Gastrocnemius medialis (tissue), 4 donors: ENCODE measurements at regions not wholly inside any gene's neighbourhood (a gene's known extent, or its start where the extent isn't known, plus 50 kb on each side); places are given as distances from the start of the nearest gene placed in this dataset.

Source experiments
- POLR2A ChIP-seq, 2 donors: fragments of 450-650 bp; IDR thresholded peaks; one replicate each; pipeline ENCODE4 v1.6.1; 2017; ENCODE audit warnings: antibody characterized with exemption in 2 of 2, mild to moderate bottlenecking in 2 of 2, moderate library complexity in 2 of 2
- TF ChIP-seq, protein P1 (sequence below), 5 experiments: fragments of 450-650 bp in 3 of 5; fragments of 200-600 bp in 2 of 5; sonication (generic) in 2 of 5; IDR thresholded peaks in 4 of 5; conservative IDR thresholded peaks in 1 of 5; 1 replicate in 4 of 5; 2 replicates in 1 of 5; pipeline ENCODE4 v1.5.1; 2016 to 2019; ENCODE audit warnings: antibody characterized with exemption in 5 of 5, mild to moderate bottlenecking in 3 of 5, moderate library complexity in 3 of 5

- TF ChIP-seq, protein P1, sequence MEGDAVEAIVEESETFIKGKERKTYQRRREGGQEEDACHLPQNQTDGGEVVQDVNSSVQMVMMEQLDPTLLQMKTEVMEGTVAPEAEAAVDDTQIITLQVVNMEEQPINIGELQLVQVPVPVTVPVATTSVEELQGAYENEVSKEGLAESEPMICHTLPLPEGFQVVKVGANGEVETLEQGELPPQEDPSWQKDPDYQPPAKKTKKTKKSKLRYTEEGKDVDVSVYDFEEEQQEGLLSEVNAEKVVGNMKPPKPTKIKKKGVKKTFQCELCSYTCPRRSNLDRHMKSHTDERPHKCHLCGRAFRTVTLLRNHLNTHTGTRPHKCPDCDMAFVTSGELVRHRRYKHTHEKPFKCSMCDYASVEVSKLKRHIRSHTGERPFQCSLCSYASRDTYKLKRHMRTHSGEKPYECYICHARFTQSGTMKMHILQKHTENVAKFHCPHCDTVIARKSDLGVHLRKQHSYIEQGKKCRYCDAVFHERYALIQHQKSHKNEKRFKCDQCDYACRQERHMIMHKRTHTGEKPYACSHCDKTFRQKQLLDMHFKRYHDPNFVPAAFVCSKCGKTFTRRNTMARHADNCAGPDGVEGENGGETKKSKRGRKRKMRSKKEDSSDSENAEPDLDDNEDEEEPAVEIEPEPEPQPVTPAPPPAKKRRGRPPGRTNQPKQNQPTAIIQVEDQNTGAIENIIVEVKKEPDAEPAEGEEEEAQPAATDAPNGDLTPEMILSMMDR (IDR thresholded peaks at IDR 0.05 in 4 of 5, conservative IDR thresholded peaks at IDR 0.05 in 1 of 5), result no peak
- TF ChIP-seq POLR2A (IDR thresholded peaks at IDR 0.05), result no peak
Observed at GRCh38 chr3:721086-721485, 371.7 kb upstream of the CNTN6 start.
